CD4-positive, alpha-beta T cell (primary cell): ENCODE measurements at regions not wholly inside any gene's neighbourhood (a gene's known extent, or its start where the extent isn't known, plus 50 kb on each side); places are given as distances from the start of the nearest gene placed in this dataset.

Source experiments
- ATAC-seq: fragments of 200-7000 bp; cut with Tn5 transposase; one replicate; pipeline ENCODE4 v1.10.0; 2022; ENCODE audit warnings: mild to moderate bottlenecking; ENCODE audit not compliant: poor library complexity
- CTCF ChIA-PET: fragments of 350-600 bp; sonication (Branson Sonifier 250); formaldehyde crosslinking; loops from one replicate; lab custom pipeline; 2021; ENCODE audit warnings: antibody characterized with exemption, inconsistent platforms; lab: Charles Lee
- POLR2A ChIA-PET: fragments of 350-600 bp; sonication (Branson Sonifier 250); formaldehyde crosslinking; loops from one replicate; lab custom pipeline; 2021; ENCODE audit warnings: antibody characterized with exemption, inconsistent platforms; lab: Charles Lee
- DNase-seq, 14 experiments: peaks; one replicate each; pipeline ENCODE4 v3.0.0-alpha.2; 2013 to 2020; ENCODE audit warnings: mixed read lengths in 2 of 14
- H3K27ac ChIP-seq, 2 donors: one replicate each; pipeline versions ENCODE4 v1.5.1 to v1.7.0; 2013; ENCODE audit warnings: low read length in 2 of 2, low read depth in 1 of 2, mild to moderate bottlenecking in 1 of 2
- H3K27me3 ChIP-seq, 2 experiments: 1 replicate in 1 of 2; 2 replicates in 1 of 2; pipeline versions ENCODE4 v1.6.1 to v1.7.0; 2013; ENCODE audit warnings: low read length in 2 of 2, control low read depth in 1 of 2, mild to moderate bottlenecking in 1 of 2, moderate library complexity in 1 of 2; ENCODE audit not compliant: insufficient read depth in 2 of 2, control insufficient read depth in 1 of 2
- H3K36me3 ChIP-seq: one replicate; pipeline ENCODE4 v1.6.1; 2013; ENCODE audit warnings: low read length, control low read depth; ENCODE audit not compliant: insufficient read depth
- H3K4me1 ChIP-seq: one replicate; pipeline ENCODE4 v1.6.1; 2013; ENCODE audit warnings: low read length, control low read depth; ENCODE audit not compliant: insufficient read depth
- H3K4me3 ChIP-seq: one replicate; pipeline ENCODE4 v1.5.1; 2013; ENCODE audit warnings: mild to moderate bottlenecking, low read length, moderate library complexity
- H3K9me3 ChIP-seq, 2 experiments: 1 replicate in 1 of 2; 2 replicates in 1 of 2; pipeline versions ENCODE4 v1.6.1 to v1.7.0; 2013; ENCODE audit warnings: low read length in 2 of 2, mild to moderate bottlenecking in 2 of 2, control low read depth in 1 of 2, moderate library complexity in 1 of 2; ENCODE audit not compliant: control insufficient read depth in 1 of 2, insufficient read depth in 1 of 2
- H3K27ac Mint-ChIP-seq: one replicate; pipeline ENCODE4 v1.8.0; 2020; ENCODE audit warnings: mixed read lengths
- H3K27me3 Mint-ChIP-seq: one replicate; pipeline ENCODE4 v1.8.0; 2021; ENCODE audit warnings: mixed read lengths
- H3K36me3 Mint-ChIP-seq: one replicate; pipeline ENCODE4 v1.8.0; 2021; ENCODE audit warnings: low read depth, mixed read lengths
- H3K4me1 Mint-ChIP-seq: one replicate; pipeline ENCODE4 v1.8.0; 2021; ENCODE audit warnings: low read depth, mixed read lengths
- H3K4me3 Mint-ChIP-seq: one replicate; pipeline ENCODE4 v1.8.0; 2020; ENCODE audit warnings: mild to moderate bottlenecking, mixed read lengths
- H3K9me3 Mint-ChIP-seq: one replicate; pipeline ENCODE4 v1.8.0; 2020; ENCODE audit warnings: mixed read lengths
- CTCF ChIP-seq: fragments of 200-600 bp; IDR thresholded peaks from one replicate; pipeline ENCODE4 v1.8.0; 2022; ENCODE audit warnings: antibody characterized with exemption, mild to moderate bottlenecking
- intact Hi-C, 2 experiments: fragments of 100-400 bp; cut with DNase I in 1 of 2; cut with micrococcal nuclease in 1 of 2; formaldehyde crosslinking; loops; one replicate each; pipeline versions ENCODE4 v1.15.1 to v1.9.0; 2023 to 2025; cut with DNase I, micrococcal nuclease

DNA sequence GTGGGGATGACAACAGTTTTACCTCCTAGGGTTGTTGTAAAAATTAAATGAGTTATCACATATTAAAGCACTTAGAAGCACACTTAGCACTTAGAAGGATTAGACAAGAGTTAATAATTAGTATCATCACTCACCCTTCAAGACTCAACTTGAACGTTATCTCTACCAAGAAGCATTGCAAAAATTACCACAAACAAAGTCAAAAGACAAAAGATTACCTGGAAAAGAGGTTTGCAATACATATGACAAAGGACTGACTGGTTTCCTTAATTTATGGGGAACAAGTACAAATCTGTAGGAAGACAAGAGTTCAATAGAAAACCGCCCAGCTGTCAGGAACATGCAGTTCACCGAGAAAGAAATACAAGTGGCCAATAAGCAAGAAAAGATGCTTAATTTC is 93.3 kb upstream of the ATP1A1 start:
- peaks cover 3% of the 10 kb centered on the region for H3K9me3 Mint-ChIP-seq
- CTCF ChIA-PET = no interaction called here

GRCh38 chr1:116284819-116285390 is 88.1 kb upstream of the ATP1A1 start:
- no peaks in the 10 kb centered on the region for H3K36me3 Mint-ChIP-seq
- ChIA-PET CTCF (no interaction called here), POLR2A (interaction anchor here (0.9 kb wide), 1 partner anchor 11 kb away, joined by 3 read pairs; no protein-coding TSS in a partner anchor)
- H3K4me3 Mint-ChIP-seq = no peak overlapping the region
- intact Hi-C loops = loop anchor here in 1 of 2 experiments (2.0 kb wide), 1 partner anchor 16 kb away; no protein-coding TSS in a partner anchor
- Histone ChIP-seq H3K36me3 (no peaks in the 10 kb centered on the region), H3K27ac (no peak overlapping the region), H3K4me3 (no peak overlapping the region), H3K27me3 (no peaks in the 10 kb centered on the region), H3K4me1 (no peaks in the 10 kb centered on the region), H3K9me3 (no peaks in the 10 kb centered on the region)
- no peak for ATAC-seq
- no peak overlapping the region for H3K27ac Mint-ChIP-seq
- no peaks in the 10 kb centered on the region for H3K27me3 Mint-ChIP-seq
- peaks cover 3% of the 10 kb centered on the region for H3K9me3 Mint-ChIP-seq
- TF ChIP-seq CTCF = no peak
- DNase-seq = no peak
- H3K4me1 Mint-ChIP-seq = peaks cover 24% of the 10 kb centered on the region

More for the DNA sequence above, 93.3 kb upstream of the ATP1A1 start:
- Histone ChIP-seq H3K9me3 (no peaks in the 10 kb centered on the region), H3K36me3 (no peaks in the 10 kb centered on the region), H3K4me3 (no peak overlapping the region), H3K27me3 (no peaks in the 10 kb centered on the region), H3K27ac (no peak overlapping the region), H3K4me1 (no peaks in the 10 kb centered on the region)
- intact Hi-C loops = no loop called here
- Mint-ChIP-seq H3K4me3 (no peak overlapping the region), H3K27ac (no peak overlapping the region), H3K4me1 (no peaks in the 10 kb centered on the region), H3K36me3 (no peaks in the 10 kb centered on the region), H3K27me3 (no peaks in the 10 kb centered on the region)
- POLR2A ChIA-PET = no interaction called here
- DNase-seq (no peak), ATAC-seq (no peak)
- TF ChIP-seq CTCF = no peak

- no peak for DNase-seq
- Mint-ChIP-seq H3K36me3 (no peaks in the 10 kb centered on the region), H3K27ac (no peak overlapping the region), H3K4me3 (no peak overlapping the region), H3K27me3 (no peaks in the 10 kb centered on the region), H3K9me3 (peaks cover 3% of the 10 kb centered on the region), H3K4me1 (peaks cover 24% of the 10 kb centered on the region)
- Histone ChIP-seq H3K4me1 (no peaks in the 10 kb centered on the region), H3K36me3 (no peaks in the 10 kb centered on the region), H3K9me3 (no peaks in the 10 kb centered on the region), H3K4me3 (no peak overlapping the region), H3K27ac (no peak overlapping the region), H3K27me3 (no peaks in the 10 kb centered on the region)
- no peak for ATAC-seq
- intact Hi-C loops = no loop called here
- ChIA-PET POLR2A (no interaction called here), CTCF (no interaction called here)
- no peak for TF ChIP-seq CTCF
These were observed 86.5 kb upstream of the ATP1A1 start for GRCh38 chr1:116286541-116286971.
